ENCODE measurements at regions not wholly inside any gene's neighbourhood (a gene's known extent, or its start where the extent isn't known, plus 50 kb on each side); places are given as distances from the start of the nearest gene placed in this dataset.

- H3K27me3 ChIP-seq (replicated peaks; ENCODE audit: insufficient read depth, low read depth, low read length, poor library complexity), result no peaks in the 10 kb centered on the region
- TF ChIP-seq EZH2 (IDR thresholded peaks at IDR 0.05; ENCODE audit: borderline replicate concordance, low read depth, low read length, poor library complexity, severe bottlenecking), result no peak
- TF ChIP-seq, protein P1, sequence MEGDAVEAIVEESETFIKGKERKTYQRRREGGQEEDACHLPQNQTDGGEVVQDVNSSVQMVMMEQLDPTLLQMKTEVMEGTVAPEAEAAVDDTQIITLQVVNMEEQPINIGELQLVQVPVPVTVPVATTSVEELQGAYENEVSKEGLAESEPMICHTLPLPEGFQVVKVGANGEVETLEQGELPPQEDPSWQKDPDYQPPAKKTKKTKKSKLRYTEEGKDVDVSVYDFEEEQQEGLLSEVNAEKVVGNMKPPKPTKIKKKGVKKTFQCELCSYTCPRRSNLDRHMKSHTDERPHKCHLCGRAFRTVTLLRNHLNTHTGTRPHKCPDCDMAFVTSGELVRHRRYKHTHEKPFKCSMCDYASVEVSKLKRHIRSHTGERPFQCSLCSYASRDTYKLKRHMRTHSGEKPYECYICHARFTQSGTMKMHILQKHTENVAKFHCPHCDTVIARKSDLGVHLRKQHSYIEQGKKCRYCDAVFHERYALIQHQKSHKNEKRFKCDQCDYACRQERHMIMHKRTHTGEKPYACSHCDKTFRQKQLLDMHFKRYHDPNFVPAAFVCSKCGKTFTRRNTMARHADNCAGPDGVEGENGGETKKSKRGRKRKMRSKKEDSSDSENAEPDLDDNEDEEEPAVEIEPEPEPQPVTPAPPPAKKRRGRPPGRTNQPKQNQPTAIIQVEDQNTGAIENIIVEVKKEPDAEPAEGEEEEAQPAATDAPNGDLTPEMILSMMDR (conservative IDR thresholded peaks at IDR 0.05; ENCODE audit: low read depth, low read length), result no peak
- BruUV-seq (replicated peaks), result no TSS peak
- no peak overlapping the region for H3K4me3 ChIP-seq (ENCODE audit: low read depth, low read length, poor library complexity, severe bottlenecking)
- ChIA-PET CTCF (no interaction called here), POLR2A (ENCODE audit: low non-redundant PET) (no interaction called here)
- H3K4me1 ChIP-seq (ENCODE audit: insufficient read depth, low read length, poor library complexity, severe bottlenecking), result peaks cover 21% of the 10 kb centered on the region
- H3K27ac ChIP-seq (ENCODE audit: low read depth, low read length, poor library complexity, severe bottlenecking), result no peak overlapping the region
- intact Hi-C loops (cut with micrococcal nuclease; ENCODE audit: unreplicated experiment), result no loop called here
- H3K9me3 ChIP-seq (ENCODE audit: low read depth, low read length, poor library complexity, severe bottlenecking), result no peaks in the 10 kb centered on the region
- no peaks in the 10 kb centered on the region for H3K36me3 ChIP-seq (ENCODE audit: insufficient read depth, low read length, poor library complexity, severe bottlenecking)
- DNase-seq (ENCODE audit: low spot score), result no peak
These were observed 429.6 kb downstream of the EPM2A start for GRCh38 chr6:145305670-145306069.

- CTCF ChIA-PET, result no interaction called here
- no peak for TF ChIP-seq EZH2 (IDR thresholded peaks at IDR 0.05; ENCODE audit: borderline replicate concordance, low read depth, low read length, poor library complexity, severe bottlenecking)
- TF ChIP-seq, protein P1 (conservative IDR thresholded peaks at IDR 0.05; ENCODE audit: low read depth, low read length), result no peak
- no peak for DNase-seq (ENCODE audit: low spot score)
- Histone ChIP-seq H3K4me1 (ENCODE audit: insufficient read depth, low read length, poor library complexity, severe bottlenecking) (peaks cover 21% of the 10 kb centered on the region), H3K36me3 (ENCODE audit: insufficient read depth, low read length, poor library complexity, severe bottlenecking) (no peaks in the 10 kb centered on the region), H3K27me3 (replicated peaks; ENCODE audit: insufficient read depth, low read depth, low read length, poor library complexity) (no peaks in the 10 kb centered on the region), H3K9me3 (ENCODE audit: low read depth, low read length, poor library complexity, severe bottlenecking) (no peaks in the 10 kb centered on the region), H3K27ac (ENCODE audit: low read depth, low read length, poor library complexity, severe bottlenecking) (no peak overlapping the region), H3K4me3 (ENCODE audit: low read depth, low read length, poor library complexity, severe bottlenecking) (no peak overlapping the region)
- BruUV-seq (replicated peaks), result no TSS peak
- intact Hi-C loops (cut with micrococcal nuclease; ENCODE audit: unreplicated experiment), result no loop called here
- POLR2A ChIA-PET (ENCODE audit: low non-redundant PET), result no interaction called here
These were observed 428.8 kb downstream of the EPM2A start for GRCh38 chr6:145306489-145306888.

- Histone ChIP-seq H3K9me3 (ENCODE audit: low read depth, low read length, poor library complexity, severe bottlenecking) (no peaks in the 10 kb centered on the region), H3K4me1 (ENCODE audit: insufficient read depth, low read length, poor library complexity, severe bottlenecking) (peaks cover 17% of the 10 kb centered on the region), H3K27ac (ENCODE audit: low read depth, low read length, poor library complexity, severe bottlenecking) (no peak overlapping the region), H3K4me3 (ENCODE audit: low read depth, low read length, poor library complexity, severe bottlenecking) (no peak overlapping the region), H3K36me3 (ENCODE audit: insufficient read depth, low read length, poor library complexity, severe bottlenecking) (no peaks in the 10 kb centered on the region), H3K27me3 (replicated peaks; ENCODE audit: insufficient read depth, low read depth, low read length, poor library complexity) (no peaks in the 10 kb centered on the region)
- BruUV-seq (replicated peaks), result no TSS peak
- DNase-seq (ENCODE audit: low spot score), result no peak
- intact Hi-C loops (cut with micrococcal nuclease; ENCODE audit: unreplicated experiment), result no loop called here
- TF ChIP-seq, protein P1 (conservative IDR thresholded peaks at IDR 0.05; ENCODE audit: low read depth, low read length), result no peak
- no peak for TF ChIP-seq EZH2 (IDR thresholded peaks at IDR 0.05; ENCODE audit: borderline replicate concordance, low read depth, low read length, poor library complexity, severe bottlenecking)
- POLR2A ChIA-PET (ENCODE audit: low non-redundant PET), result no interaction called here
- CTCF ChIA-PET, result no interaction called here
These were observed 425.3 kb downstream of the EPM2A start for GRCh38 chr6:145309842-145310535.
